ENCODE measurements at regions not wholly inside any gene's neighbourhood (a gene's known extent, or its start where the extent isn't known, plus 50 kb on each side); places are given as distances from the start of the nearest gene placed in this dataset.

DNA sequence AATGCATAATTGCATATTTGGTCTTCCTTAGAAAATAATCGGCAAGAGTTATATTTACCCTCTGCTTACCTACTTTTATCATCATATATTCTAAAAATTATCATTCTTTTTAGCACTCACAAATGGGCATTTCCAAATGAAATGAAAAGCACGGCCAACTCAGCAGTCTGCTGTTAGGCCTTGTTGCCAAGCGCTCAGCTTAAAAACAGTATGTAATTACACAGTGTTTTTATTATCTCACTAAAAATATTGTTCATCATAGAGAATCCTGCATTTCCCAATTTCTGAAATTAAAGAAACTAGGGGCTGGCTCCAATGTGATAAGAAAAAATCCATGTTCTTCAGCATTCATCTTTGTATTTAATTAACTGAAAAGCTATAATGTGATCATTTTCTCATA is 391.7 kb upstream of the ADARB2 start:
- no peak for DNase-seq

GRCh38 chr10:2124135-2124534 is 386.8 kb upstream of the ADARB2 start:
- DNase-seq: no peak

GRCh38 chr10:2122431-2123124 is 385.3 kb upstream of the ADARB2 start:
- no peak for DNase-seq

DNA sequence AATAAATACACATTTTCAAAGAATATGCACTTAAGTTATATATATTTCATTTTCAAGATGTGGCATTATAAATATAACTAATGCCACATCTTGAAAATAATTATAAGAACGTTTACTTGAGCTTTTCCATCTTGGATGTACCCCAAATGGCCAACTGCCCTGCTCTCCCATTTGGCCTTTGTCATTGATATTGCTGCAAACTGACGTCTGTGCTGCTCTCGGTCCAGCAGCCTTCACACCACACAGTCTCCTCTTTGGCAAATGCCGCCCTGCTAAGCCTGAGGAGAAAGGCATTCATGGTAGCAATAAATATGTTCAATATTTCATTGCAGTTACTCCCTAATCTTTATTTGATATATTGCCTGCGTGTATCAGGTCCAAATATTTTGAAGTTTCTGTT is 384.6 kb upstream of the ADARB2 start:
- DNase-seq: no peak

DNA sequence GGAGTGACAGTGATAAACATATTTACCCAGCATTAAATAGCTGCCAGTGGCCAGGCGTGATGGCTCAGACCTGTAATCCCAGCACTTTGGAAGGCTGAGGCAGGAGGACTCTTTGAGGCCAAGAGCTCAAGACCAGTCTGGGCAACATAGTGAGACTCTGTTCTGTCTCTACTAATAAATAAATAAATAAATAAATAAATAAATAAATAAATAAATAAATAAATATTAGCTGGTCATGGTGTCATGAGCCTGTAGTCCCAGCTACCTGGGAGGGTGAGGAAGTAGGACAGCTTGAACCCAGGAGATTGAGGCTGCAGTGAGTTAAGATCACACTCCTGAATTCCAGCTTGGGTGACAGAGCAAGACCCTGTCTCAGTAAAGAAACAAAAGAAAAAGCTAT is 384.0 kb upstream of the ADARB2 start:
- no peak for DNase-seq

- no peak for DNase-seq
Measured at GRCh38 chr10:2120746-2121145, 383.4 kb upstream of the ADARB2 start.

- no peak for DNase-seq
Measured at GRCh38 chr10:2119316-2119715, 382.0 kb upstream of the ADARB2 start.

DNA sequence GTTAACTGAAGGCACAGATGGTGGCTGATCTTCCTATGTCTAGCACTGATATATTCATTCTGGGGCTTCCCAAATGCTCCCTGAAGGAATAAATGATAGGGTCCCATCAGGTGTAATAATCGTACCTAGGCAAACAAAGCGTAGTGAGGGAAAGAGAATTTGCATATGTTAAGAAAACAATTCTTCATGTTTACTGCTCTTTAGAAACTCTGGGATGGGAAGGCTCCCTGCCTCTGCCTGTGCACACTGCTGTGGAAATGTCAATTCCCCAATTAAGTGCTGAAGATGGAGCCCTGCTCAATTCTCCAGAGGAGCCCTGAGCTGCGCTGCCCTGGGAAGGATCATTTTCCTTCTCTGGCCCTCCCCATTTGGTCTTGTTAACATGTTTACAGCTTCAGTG is 380.9 kb upstream of the ADARB2 start:
- DNase-seq: no peak

- DNase-seq: no peak
Measured at GRCh38 chr10:2117641-2118040, 380.3 kb upstream of the ADARB2 start.

GRCh38 chr10:2111965-2112364 is 374.6 kb upstream of the ADARB2 start:
- DNase-seq: no peak

DNA sequence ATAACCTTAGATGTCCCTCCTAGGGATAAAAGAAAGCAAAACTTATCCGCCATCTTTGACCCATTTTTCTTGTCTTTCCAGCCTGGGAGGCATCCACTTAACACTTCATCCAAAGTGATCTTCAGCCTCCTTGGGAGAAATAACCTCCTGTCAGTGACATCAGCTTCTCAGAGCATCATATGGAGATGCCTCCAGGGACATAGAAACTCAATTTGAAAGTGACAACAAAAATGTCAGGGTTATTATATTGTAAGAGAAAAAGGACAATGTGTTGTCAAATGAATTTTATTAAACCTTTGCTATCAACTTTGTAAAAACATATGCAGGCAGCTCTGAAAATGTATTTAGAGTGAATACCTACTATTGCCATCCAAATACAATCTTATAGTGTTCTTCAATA is 371.2 kb upstream of the ADARB2 start:
- no peak for DNase-seq

- DNase-seq: no peak
Measured at GRCh38 chr10:2106641-2107040, 369.3 kb upstream of the ADARB2 start.

- DNase-seq: no peak
Measured at GRCh38 chr10:2099321-2099720, 362.0 kb upstream of the ADARB2 start.

GRCh38 chr10:2097937-2098336 is 360.6 kb upstream of the ADARB2 start:
- DNase-seq: no peak

- DNase-seq: no peak
Measured at GRCh38 chr10:2094171-2094570, 356.8 kb upstream of the ADARB2 start.

- DNase-seq: no peak
Measured at GRCh38 chr10:2083591-2083990, 346.3 kb upstream of the ADARB2 start.

DNA sequence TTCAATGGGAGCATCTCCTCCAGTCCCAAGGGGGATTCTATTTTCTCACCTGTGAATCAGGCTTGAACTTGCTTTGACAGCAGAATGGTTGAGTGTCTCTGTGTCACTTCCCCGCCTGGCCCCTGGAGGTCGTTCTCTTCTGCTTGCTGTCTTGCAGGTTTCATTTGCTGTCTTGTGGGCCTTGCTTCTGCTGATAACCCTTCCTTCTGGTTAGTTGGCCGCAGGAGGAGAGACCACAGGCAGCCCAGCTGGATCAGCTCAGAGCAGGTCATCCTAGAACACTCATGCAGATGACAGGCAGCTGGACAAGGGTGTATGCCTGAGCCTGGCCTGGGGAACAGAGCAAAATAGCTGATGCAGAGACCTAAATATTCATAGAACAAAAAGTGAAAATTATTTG is 344.2 kb upstream of the ADARB2 start:
- DNase-seq: no peak

GRCh38 chr10:2079603-2080078 is 342.3 kb upstream of the ADARB2 start:
- DNase-seq: no peak

DNA sequence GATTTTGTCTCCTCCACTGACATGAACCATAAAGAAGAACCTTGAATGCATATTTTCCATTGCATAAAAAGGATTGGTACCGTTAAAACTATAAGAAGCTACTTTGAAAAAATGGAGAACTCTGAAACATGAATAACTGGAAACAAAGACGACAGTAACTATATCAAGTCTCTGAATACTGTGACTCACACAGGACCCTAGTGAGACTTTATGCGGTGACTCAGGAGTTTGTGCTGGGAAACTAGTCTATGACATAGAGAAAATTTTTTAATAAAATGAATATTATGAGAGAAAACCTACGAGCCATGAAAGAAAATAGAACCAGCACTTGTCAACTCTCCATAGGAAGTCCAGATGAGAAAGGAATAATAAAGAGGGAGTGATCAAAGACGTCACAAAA is 339.9 kb upstream of the ADARB2 start:
- no peak for DNase-seq

GRCh38 chr10:2076528-2076927 is 339.2 kb upstream of the ADARB2 start:
- DNase-seq: no peak

DNA sequence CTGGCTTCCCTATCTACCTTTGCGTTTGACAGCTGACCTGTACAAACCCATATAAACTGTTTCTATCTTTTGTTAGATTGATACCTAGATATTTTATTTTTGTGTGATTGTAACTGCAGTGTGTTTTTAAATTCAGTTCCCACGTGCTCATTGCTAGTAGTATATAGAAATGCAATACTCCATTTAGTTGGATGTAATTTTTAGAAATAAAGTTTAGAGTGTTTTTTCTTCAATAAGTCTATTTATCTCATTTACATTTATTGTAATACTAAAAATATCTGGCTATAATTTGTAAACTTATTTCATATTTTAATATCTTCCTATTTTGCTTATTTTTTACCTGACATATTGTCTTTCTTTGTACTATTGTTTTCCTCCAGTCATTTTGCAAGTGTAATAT is 329.7 kb upstream of the ADARB2 start:
- no peak for DNase-seq

- no peak for DNase-seq
Measured at GRCh38 chr10:2054728-2055127, 317.4 kb upstream of the ADARB2 start.

DNA sequence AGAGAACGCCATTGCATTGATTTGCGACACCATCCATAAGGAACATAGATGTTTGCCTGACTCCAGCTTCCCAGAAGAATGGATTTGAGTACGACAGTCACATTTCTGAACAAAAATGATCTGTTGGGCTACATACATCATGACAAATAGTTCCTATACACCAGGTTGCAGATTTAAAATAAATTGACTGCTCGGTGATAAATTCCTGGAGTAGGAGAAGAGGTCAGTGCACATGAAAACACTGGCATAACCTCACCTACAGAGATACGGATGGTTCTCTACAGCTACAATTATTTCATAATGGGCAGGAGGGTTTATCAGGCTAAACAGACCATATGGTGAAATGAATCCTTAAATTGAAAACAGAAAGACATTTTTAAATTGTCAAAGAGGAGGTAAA is 316.5 kb upstream of the ADARB2 start:
- no peak for DNase-seq

- DNase-seq: no peak
Measured at GRCh38 chr10:2051108-2051507, 313.8 kb upstream of the ADARB2 start.

DNA sequence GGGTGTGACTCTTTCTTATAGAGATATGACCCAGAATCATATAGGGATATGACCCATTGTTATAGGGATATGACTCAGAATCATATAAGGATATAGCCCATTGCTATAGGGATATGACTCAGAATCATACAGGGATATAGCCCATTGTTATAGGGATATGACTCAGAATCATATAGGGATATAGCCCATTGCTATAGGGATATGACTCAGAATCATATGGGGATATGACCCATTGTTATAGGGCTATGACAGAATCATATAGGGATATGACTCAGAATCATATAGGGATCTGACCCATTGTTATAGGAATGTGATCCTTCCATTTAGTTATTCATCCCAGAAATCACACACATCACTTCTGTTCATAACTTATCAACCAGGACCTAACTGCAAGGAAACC is 312.2 kb upstream of the ADARB2 start:
- DNase-seq: no peak
